Vagina (tissue), 2 donors: ENCODE measurements at regions not wholly inside any gene's neighbourhood (a gene's known extent, or its start where the extent isn't known, plus 50 kb on each side); places are given as distances from the start of the nearest gene placed in this dataset.

ENCODE experiments used
- DNase-seq, 2 donors: peaks; one replicate each; pipeline ENCODE4 v3.0.0-alpha.2; 2017; ENCODE audit errors: extremely low spot score in 2 of 2
- H3K27ac ChIP-seq: fragments of 200-600 bp; sonication (generic); one replicate; pipeline ENCODE4 v1.5.1; 2019
- H3K27me3 ChIP-seq: fragments of 200-600 bp; sonication (generic); one replicate; pipeline ENCODE4 v1.5.1; 2019
- H3K36me3 ChIP-seq, 2 donors: fragments of 200-600 bp; sonication (generic); one replicate each; pipeline ENCODE4 v1.5.1; 2017 to 2019
- H3K4me1 ChIP-seq: fragments of 200-600 bp; sonication (generic); one replicate; pipeline ENCODE4 v1.5.1; 2019
- H3K4me3 ChIP-seq, 2 donors: fragments of 200-600 bp; sonication (generic); 1 replicate in 1 of 2; 2 replicates in 1 of 2; pipeline ENCODE4 v1.5.1; 2016 to 2019
- H3K9me3 ChIP-seq: fragments of 200-600 bp; sonication (generic); one replicate; pipeline ENCODE4 v1.5.1; 2019
- CTCF ChIP-seq, 3 experiments: fragments of 450-650 bp in 2 of 3; fragments of 200-600 bp in 1 of 3; sonication (generic) in 1 of 3; IDR thresholded peaks; one replicate each; pipeline ENCODE4 v1.5.1; 2017 to 2019; ENCODE audit warnings: antibody characterized with exemption in 3 of 3, mild to moderate bottlenecking in 2 of 3, moderate library complexity in 2 of 3
- POLR2A ChIP-seq, 2 donors: fragments of 450-650 bp; IDR thresholded peaks; one replicate each; pipeline ENCODE4 v1.6.1; 2017; ENCODE audit warnings: antibody characterized with exemption in 2 of 2, mild to moderate bottlenecking in 2 of 2, moderate library complexity in 2 of 2
- POLR2AphosphoS5 ChIP-seq, 2 donors: sonication (generic); formaldehyde crosslinking; IDR thresholded peaks; one replicate each; pipeline ENCODE4 v1.9.0; 2017; ENCODE audit warnings: antibody characterized with exemption in 2 of 2, mild to moderate bottlenecking in 2 of 2, low read depth in 1 of 2; ENCODE audit not compliant: insufficient read depth in 1 of 2
- intact Hi-C: fragments of 100-400 bp; cut with DNase I; formaldehyde crosslinking; loops from one replicate; pipeline ENCODE4 v1.15.1; 2023

- Histone ChIP-seq H3K4me3 (no peak overlapping the region), H3K36me3 (no peaks in the 10 kb centered on the region), H3K9me3 (peaks cover 5% of the 10 kb centered on the region), H3K27ac (peak overlapping the region; percentile 25), H3K27me3 (no peaks in the 10 kb centered on the region), H3K4me1 (peaks cover 8% of the 10 kb centered on the region)
- no peak for TF ChIP-seq CTCF (IDR thresholded peaks at IDR 0.05)
- TF ChIP-seq POLR2AphosphoS5 (IDR thresholded peaks at IDR 0.05; ENCODE audit: insufficient read depth in 1 of 2, low read depth in 1 of 2): no peak
- no peak for TF ChIP-seq POLR2A (IDR thresholded peaks at IDR 0.05)
- no peak for DNase-seq
- intact Hi-C loops: no loop called here
Observed at GRCh38 chr2:188835006-188835405, 139.2 kb upstream of the COL3A1 start.

GRCh38 chr2:188835821-188836220 lies 138.4 kb upstream of the COL3A1 start:
- Histone ChIP-seq H3K4me3 (no peak overlapping the region), H3K27me3 (no peaks in the 10 kb centered on the region), H3K36me3 (no peaks in the 10 kb centered on the region), H3K4me1 (peaks cover 8% of the 10 kb centered on the region), H3K9me3 (peaks cover 5% of the 10 kb centered on the region), H3K27ac (peak overlapping the region; percentile 25)
- intact Hi-C loops: no loop called here
- TF ChIP-seq CTCF (IDR thresholded peaks at IDR 0.05): no peak
- TF ChIP-seq POLR2AphosphoS5 (IDR thresholded peaks at IDR 0.05; ENCODE audit: insufficient read depth in 1 of 2, low read depth in 1 of 2): no peak
- no peak for TF ChIP-seq POLR2A (IDR thresholded peaks at IDR 0.05)
- DNase-seq: no peak

GRCh38 chr2:188845692-188846091 lies 128.5 kb upstream of the COL3A1 start:
- TF ChIP-seq POLR2AphosphoS5 (IDR thresholded peaks at IDR 0.05; ENCODE audit: insufficient read depth in 1 of 2, low read depth in 1 of 2) (no peak), POLR2A (IDR thresholded peaks at IDR 0.05) (no peak), CTCF (IDR thresholded peaks at IDR 0.05) (no peak)
- DNase-seq: no peak
- intact Hi-C loops: no loop called here
- Histone ChIP-seq H3K27ac (no peak overlapping the region), H3K4me3 (no peak overlapping the region), H3K9me3 (no peaks in the 10 kb centered on the region), H3K4me1 (no peaks in the 10 kb centered on the region), H3K27me3 (no peaks in the 10 kb centered on the region), H3K36me3 (no peaks in the 10 kb centered on the region)

- peaks cover 4% of the 10 kb centered on the region for H3K4me1 ChIP-seq
- no peak for DNase-seq
- H3K27me3 ChIP-seq: no peaks in the 10 kb centered on the region
- TF ChIP-seq CTCF (IDR thresholded peaks at IDR 0.05) (no peak), POLR2AphosphoS5 (IDR thresholded peaks at IDR 0.05; ENCODE audit: insufficient read depth in 1 of 2, low read depth in 1 of 2) (no peak), POLR2A (IDR thresholded peaks at IDR 0.05) (no peak)
- intact Hi-C loops: no loop called here
- no peak overlapping the region for H3K27ac ChIP-seq
- no peaks in the 10 kb centered on the region for H3K36me3 ChIP-seq
- H3K9me3 ChIP-seq: no peaks in the 10 kb centered on the region
- no peak overlapping the region for H3K4me3 ChIP-seq
Observed at GRCh38 chr2:188848887-188849435, 125.2 kb upstream of the COL3A1 start.

GRCh38 chr2:188850786-188851185 lies 123.4 kb upstream of the COL3A1 start:
- peak overlapping the region; percentile 23 for H3K27ac ChIP-seq
- H3K36me3 ChIP-seq: no peaks in the 10 kb centered on the region
- TF ChIP-seq POLR2A (IDR thresholded peaks at IDR 0.05) (no peak), CTCF (IDR thresholded peaks at IDR 0.05) (no peak)
- intact Hi-C loops: no loop called here
- H3K27me3 ChIP-seq: no peaks in the 10 kb centered on the region
- peaks cover 6% of the 10 kb centered on the region for H3K4me1 ChIP-seq
- no peaks in the 10 kb centered on the region for H3K9me3 ChIP-seq
- no peak overlapping the region for H3K4me3 ChIP-seq
- DNase-seq: no peak
